NB4 (cell line): ENCODE measurements at regions not wholly inside any gene's neighbourhood (a gene's known extent, or its start where the extent isn't known, plus 50 kb on each side); places are given as distances from the start of the nearest gene placed in this dataset.

ENCODE experiments used
- DNase-seq: peaks from one replicate; pipeline ENCODE4 v3.0.0; 2010; ENCODE audit warnings: low read depth
- H3K4me3 ChIP-seq: one replicate; pipeline ENCODE4 v1.5.1; 2011; ENCODE audit warnings: mild to moderate bottlenecking, low read depth, low read length, moderate library complexity
- CTCF ChIP-seq: IDR thresholded peaks from one replicate; pipeline ENCODE4 v1.5.1; 2012; ENCODE audit warnings: low read depth, low read length
- MAX ChIP-seq: IDR thresholded peaks from 2 replicates; pipeline ENCODE4 v1.6.1; 2011; ENCODE audit warnings: low read depth, low read length
- MYC ChIP-seq: IDR thresholded peaks from 2 replicates; pipeline ENCODE4 v1.6.1; 2011; ENCODE audit warnings: low read depth, low read length
- POLR2A ChIP-seq: IDR thresholded peaks from 2 replicates; pipeline ENCODE4 v1.6.1; 2011; ENCODE audit warnings: mild to moderate bottlenecking; ENCODE audit not compliant: insufficient read length; ENCODE audit errors: extremely low read depth

GRCh38 chr20:54283253-54283652 is 75.4 kb downstream of the PFDN4 start:
- DNase-seq: no peak
- no peak for TF ChIP-seq CTCF
- TF ChIP-seq POLR2A: no peak
- TF ChIP-seq MYC: no peak
- no peak for TF ChIP-seq MAX
- H3K4me3 ChIP-seq: no peak overlapping the region

GRCh38 chr20:54284928-54285704 is 77.2 kb downstream of the PFDN4 start:
- no peak overlapping the region for H3K4me3 ChIP-seq
- TF ChIP-seq MYC (no peak), CTCF (no peak), MAX (no peak), POLR2A (no peak)
- DNase-seq: no peak

GRCh38 chr20:54290636-54291035 is 82.7 kb downstream of the PFDN4 start:
- DNase-seq: peak; percentile 26
- TF ChIP-seq POLR2A (no peak), MYC (no peak), MAX (no peak), CTCF (no peak)

DNA sequence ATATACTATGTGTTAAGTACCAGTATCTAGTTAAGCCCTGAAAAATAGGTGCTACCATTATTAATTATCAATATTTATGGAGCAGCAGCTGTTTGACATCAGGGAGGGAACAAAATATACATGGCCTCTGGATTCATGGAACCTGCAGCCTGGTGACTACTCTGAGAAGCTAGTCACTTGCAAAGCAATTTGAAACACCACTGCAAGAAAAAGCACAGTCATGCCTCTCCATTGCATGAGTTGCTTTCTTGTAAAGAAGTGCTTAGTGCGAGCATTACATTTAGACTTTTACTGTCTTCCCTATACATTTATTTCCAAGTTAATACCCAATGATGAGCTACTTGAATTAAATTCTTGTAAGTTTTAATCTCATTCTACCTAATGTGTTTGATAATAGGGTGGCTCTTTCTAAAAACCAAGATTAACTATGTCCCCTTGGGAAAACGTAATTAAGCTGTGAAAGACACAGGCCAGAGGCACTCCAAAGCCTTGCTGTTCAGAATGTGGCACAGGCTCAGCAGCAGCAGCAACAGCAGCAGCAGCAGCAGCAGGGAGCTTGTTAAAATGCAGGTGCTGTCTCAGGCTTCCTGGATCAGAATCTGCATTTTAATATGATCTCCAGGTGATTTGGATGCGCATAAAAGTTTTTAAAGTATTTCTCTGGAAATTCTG is 83.6 kb downstream of the PFDN4 start:
- TF ChIP-seq MYC (no peak), MAX (no peak), CTCF (no peak), POLR2A (no peak)
- no peak overlapping the region for H3K4me3 ChIP-seq
- no peak for DNase-seq

More at GRCh38 chr20:54290636-54291035, 82.7 kb downstream of the PFDN4 start:
- no peak overlapping the region for H3K4me3 ChIP-seq

- no peak overlapping the region for H3K4me3 ChIP-seq
- DNase-seq: no peak
- TF ChIP-seq MAX (no peak), POLR2A (no peak), CTCF (no peak), MYC (no peak)
Measured at GRCh38 chr20:54292185-54292584, 84.3 kb downstream of the PFDN4 start.
